ENCODE measurements at regions not wholly inside any gene's neighbourhood (a gene's known extent, or its start where the extent isn't known, plus 50 kb on each side); places are given as distances from the start of the nearest gene placed in this dataset.
A peak's percentile ranks its signal among the peaks of the same experiment; 100 is the strongest.

DNA sequence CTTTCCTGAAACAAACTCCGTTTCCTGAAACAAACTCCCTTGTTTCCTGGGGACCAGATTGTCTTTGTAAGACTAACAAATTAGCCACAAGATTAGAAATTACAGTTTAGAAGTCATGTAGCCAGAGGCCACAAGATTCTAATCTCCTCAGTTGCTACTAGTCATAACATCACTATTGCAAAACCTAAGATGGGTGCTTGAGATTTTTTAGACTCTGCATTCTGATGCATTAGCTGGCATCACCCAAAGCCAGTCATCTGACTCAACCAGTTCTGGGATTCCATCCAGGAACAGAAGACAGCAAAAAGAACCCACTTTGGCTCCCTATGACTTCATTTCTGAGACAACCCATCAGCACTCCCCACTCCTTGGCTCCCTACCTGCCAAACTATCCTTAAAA lies 367.9 kb upstream of the MBL2 start:
- peak; percentile 49 to 56 for DNase-seq

DNA sequence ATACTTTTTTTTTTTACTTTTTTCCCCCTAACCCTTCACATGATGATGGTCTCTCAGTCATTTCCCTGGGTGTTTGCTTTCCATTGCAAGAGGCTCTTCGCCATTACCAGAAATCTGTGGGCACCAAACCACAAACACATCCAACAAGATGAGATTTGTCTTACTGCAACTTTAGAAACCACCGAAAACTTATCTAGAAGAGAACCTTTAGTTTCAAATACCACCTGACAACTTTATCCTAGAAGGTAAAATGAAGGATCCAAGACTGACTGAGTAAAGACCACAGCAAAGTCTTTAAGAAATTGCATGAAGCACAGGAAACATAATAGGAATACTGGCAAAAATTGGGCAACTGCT lies 363.3 kb upstream of the MBL2 start:
- DNase-seq, result no peak

DNA sequence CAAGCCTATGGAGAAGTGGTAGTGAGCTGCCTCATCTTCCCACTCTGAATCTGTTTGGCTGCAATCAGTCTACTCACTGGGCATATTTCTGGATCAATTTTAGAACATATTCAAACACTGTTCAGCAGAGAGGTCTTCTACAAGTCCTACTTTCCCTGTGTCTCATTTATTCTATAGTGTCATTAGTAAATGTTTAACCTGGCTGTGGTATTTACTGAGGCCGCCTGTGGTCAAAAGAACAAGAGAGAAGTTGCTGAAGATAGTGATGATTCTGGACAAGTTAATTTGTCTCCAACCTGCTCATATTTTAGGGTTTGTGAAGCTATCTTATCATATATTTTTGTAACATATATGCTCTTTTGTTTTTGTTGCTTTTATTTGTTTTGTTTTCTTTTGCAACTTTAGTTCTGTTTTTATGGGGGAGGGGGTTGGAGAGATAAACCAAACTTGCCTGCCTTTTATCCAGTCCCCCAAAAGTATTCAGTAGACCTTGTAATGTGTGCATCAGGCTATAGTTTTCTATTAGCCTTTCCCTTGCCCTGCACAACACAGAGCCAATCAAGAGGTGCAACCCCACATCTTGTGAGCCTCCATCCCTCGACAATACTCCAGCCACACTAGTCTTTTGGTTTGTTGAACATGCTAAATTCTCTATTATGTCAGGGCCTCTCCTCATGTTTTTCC lies 362.8 kb upstream of the MBL2 start:
- DNase-seq, result no peak

GRCh38 chr10:53134050-53134449 lies 361.5 kb upstream of the MBL2 start:
- no peak for DNase-seq

DNA sequence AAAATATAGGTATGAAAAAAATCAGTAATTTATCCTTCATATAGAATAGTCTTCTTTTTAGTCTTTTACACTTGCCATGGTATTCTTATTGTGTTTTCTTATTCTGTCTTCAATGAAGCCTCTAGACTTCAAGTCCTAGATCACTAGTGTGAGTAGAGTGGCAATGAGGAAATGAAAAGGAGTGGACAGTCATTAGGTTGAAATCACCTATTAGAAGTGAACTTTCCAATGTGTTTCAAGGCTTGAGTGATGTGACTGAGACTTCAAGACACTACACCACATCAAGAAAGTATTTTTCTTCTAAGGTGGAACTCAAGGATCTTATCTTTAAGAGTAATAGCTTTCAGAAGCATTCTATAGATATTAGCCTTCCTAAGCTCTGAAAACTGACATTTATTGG lies 357.8 kb upstream of the MBL2 start:
- no peak for DNase-seq

- no peak for DNase-seq
Measured at GRCh38 chr10:53127686-53128085, 355.1 kb upstream of the MBL2 start.

- no peak for DNase-seq
Measured at GRCh38 chr10:53123311-53123710, 350.7 kb upstream of the MBL2 start.

- no peak for DNase-seq
Measured at GRCh38 chr10:53122281-53122680, 349.7 kb upstream of the MBL2 start.

GRCh38 chr10:53115660-53116059 lies 343.1 kb upstream of the MBL2 start:
- no peak for DNase-seq

DNA sequence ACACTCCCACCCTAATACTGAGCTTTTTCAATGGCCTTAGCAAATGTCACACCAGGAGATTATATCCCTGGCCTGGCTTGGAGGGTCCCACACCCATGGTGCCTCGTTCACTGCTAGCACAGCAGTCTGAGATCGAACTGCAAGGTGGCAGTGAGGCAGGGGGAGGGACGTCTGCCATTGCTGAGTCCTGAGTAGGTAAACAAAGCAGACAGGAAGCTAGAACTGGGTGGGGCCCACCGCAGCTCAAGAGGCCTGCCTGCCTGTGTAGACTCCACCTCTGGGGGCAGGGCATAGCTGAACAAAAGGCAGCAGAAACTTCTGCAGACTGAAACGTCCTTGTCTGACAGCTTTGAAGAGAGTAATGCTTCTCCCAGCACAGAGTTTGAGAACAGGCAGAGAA lies 338.9 kb upstream of the MBL2 start:
- no peak for DNase-seq

GRCh38 chr10:53109320-53109719 lies 336.7 kb upstream of the MBL2 start:
- DNase-seq, result no peak

- no peak for DNase-seq
Measured at GRCh38 chr10:53108317-53108934, 335.8 kb upstream of the MBL2 start.

- DNase-seq, result no peak
Measured at GRCh38 chr10:53107711-53108110, 335.1 kb upstream of the MBL2 start.

DNA sequence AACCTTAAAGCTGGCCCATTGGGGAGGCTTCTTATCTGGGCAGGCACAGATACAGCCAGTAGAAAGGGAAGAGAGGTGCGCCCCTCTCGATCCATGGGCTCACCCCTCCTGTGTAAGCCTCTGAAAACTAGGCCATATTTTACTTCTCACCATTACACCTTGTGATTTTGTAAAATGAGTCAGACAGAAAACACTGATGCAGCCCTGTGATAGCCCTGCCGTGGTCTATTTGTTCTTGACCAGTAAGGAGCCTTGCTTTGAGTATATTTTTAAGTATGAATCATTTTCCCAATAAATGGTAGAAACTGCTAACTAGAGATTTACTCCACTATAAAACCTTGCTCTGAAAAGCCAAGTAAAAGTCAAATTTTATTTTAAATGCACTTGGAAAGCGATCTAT lies 329.8 kb upstream of the MBL2 start:
- no peak for DNase-seq

DNA sequence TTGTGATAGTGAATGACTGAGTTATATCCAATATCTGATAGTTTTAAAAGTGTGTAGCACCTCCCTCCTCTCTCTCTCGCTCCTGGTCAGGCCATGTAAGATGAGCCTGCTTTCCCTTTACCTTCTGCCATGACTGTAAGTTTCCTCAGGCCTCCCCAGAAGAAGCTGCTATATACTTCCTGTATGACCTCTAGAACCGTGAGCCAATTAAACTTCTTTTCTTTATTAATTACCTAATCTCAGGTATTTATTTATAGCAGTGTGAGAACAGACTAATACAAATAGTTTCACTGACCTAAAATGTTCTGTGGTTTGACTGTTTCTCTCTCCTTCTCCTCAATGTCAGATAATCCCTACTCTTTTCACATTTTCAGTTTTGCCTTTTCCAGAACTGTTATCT lies 321.3 kb upstream of the MBL2 start:
- no peak for DNase-seq

DNA sequence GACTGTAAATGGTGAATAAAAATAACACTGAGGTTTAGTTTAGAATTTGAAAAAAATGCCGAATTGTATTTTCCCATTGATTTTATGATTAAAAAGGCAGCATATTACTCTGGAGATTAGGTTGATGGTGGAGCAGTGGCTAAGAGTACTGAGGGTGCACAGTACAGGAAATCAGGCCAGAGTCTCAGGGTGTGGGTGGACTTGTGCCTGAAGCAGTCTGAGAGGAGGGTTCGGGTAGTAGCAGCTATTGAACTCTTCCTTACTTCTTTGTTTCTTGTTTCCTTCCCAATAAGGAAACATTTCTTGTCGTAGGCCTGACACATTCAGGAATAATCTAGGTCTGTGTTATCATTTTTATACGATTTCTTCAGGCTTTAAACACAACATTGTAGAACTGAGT lies 319.0 kb upstream of the MBL2 start:
- DNase-seq, result no peak

GRCh38 chr10:53088961-53089360 lies 316.4 kb upstream of the MBL2 start:
- no peak for DNase-seq

GRCh38 chr10:53079283-53079682 lies 306.7 kb upstream of the MBL2 start:
- DNase-seq, result no peak

DNA sequence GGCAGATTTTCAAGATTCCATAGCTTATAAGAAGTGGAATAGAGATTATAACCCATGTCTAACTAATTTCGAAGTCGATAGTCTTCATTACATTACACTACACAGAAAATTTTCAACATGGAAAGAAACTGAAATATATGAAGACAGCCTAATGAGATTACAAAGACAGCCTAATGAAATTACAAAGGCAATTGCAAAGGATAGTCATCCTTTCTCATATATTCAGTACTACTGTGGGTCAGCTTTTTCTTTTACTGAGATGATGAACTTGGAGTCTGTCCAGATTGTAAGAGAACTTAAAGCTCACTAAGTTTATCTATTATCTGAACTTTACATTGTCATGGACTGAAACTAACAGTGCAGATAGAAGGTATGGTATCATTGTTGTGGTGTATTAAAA lies 304.4 kb upstream of the MBL2 start:
- DNase-seq, result no peak

DNA sequence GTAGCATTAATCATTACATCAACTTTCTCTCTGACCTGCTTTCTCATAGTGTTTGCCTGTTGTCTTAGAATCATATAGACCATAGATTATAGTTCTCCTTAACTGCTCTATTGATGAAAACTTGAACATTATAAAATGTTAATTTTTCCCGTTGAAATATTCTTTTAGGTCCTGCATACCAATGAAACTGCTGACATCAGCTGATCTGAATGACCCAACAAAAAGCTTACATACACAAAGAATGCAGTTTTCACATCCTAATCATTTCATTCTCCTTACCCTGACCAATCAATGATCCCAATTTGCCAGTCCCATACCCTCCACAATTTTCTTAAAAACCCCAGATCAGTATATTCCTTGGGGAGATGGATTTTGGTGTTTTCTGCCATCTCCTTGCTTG lies 302.9 kb upstream of the MBL2 start:
- DNase-seq, result no peak

DNA sequence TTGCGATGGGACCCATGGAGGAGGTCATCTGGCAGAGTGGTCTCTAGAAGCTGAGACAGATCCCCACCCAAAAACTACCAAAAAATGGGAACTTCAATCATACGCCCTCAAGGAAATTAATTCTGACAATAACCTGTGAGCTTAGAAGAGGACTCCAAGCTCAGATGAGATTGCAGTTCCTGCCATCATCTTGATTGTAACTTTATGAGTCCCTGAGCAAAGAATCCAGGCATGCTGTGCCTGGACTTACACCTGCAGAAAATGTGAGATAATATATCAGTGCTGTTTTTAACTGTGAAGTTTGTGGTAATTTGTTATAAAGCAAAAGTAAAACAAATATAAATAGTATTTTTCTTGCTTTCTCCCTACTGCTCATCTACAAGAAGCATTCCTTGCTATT lies 299.6 kb upstream of the MBL2 start:
- DNase-seq, result no peak

DNA sequence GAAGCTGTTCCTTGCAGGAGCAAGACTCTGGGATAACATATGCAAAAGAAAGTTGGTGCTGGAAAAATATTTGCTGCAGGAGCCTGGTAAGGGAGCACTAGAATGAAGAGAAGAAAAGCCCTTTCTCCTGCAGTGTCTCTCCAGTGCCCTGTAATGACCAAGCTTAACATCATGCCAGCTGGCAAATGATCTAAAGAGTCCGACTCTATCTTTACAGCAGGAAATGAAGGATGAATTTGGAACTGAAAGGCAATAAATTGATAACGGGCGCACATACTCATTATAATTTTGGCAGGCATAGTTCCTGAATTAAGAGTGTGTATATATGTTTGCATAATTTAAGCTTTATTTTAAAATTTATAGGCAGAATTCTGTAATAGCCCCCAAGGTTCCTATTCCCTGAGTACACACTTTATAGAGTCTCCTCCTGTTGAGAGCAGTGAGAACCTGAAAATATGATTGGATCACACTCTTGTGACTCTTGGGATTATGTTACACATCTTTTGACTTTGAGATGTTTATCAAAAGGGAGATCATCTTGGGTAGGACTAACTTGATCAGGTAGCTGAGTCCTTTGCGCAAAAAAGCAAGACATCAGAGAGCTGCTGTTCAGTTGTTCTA lies 299.0 kb upstream of the MBL2 start:
- DNase-seq, result no peak

DNA sequence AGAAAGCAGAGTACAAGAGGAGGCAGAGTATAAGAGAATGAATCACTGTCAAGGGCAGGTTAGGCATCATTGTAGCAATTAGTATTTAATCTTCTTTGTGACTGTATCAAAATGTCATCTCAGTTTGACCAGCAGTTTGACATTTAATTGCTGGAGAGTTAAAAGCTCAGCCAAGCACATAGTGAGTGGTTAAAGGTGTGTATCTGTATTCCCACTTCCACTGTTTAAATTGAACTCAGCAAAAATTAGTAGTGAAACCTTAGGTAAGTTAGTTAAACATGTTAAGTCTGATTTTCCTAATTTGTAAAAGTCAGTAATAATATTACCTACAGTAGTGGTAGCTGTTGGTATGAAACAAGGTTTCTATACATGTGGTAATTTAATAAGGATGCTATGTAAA lies 296.4 kb upstream of the MBL2 start:
- DNase-seq, result no peak

GRCh38 chr10:53064614-53065013 lies 292.0 kb upstream of the MBL2 start:
- DNase-seq, result no peak

- no peak for DNase-seq
Measured at GRCh38 chr10:53063805-53064204, 291.2 kb upstream of the MBL2 start.

All from Kasumi-1 (cell line).